GM18867 (cell line): ENCODE measurements at regions not wholly inside any gene's neighbourhood (a gene's known extent, or its start where the extent isn't known, plus 50 kb on each side); places are given as distances from the start of the nearest gene placed in this dataset.
"Not testable (repeated sequence)": the region's sequence is repeated elsewhere in the genome, so short reads cannot be mapped to it uniquely, and the experiment has no call there.

Experiments
- ATAC-seq: cut with Tn5 transposase; IDR thresholded peaks from one replicate; pipeline ENCODE4 v1.9.1; 2021; ENCODE audit warnings: mild to moderate bottlenecking, moderate library complexity; ENCODE audit not compliant: unreplicated experiment

GRCh38 chr2:103364177-103364576, 602.3 kb downstream of the TMEM182 start:
- ATAC-seq, result no peak

GRCh38 chr2:103365071-103365470, 603.2 kb downstream of the TMEM182 start:
- no peak for ATAC-seq

GRCh38 chr2:103367877-103368276, 606.0 kb downstream of the TMEM182 start:
- no peak for ATAC-seq

GRCh38 chr2:103383541-103383940, 621.7 kb downstream of the TMEM182 start:
- no peak for ATAC-seq

GRCh38 chr2:103386872-103387271, 625.0 kb downstream of the TMEM182 start:
- ATAC-seq, result no peak

- ATAC-seq, result no peak
Measured at GRCh38 chr2:103387888-103388287, 626.1 kb downstream of the TMEM182 start.

- ATAC-seq, result no peak
Measured at GRCh38 chr2:103396152-103396551, 634.3 kb downstream of the TMEM182 start.

- no peak for ATAC-seq
Measured at GRCh38 chr2:103401621-103402020, 639.8 kb downstream of the TMEM182 start.

- ATAC-seq, result no peak
Measured at GRCh38 chr2:103402336-103402735, 640.5 kb downstream of the TMEM182 start.

GRCh38 chr2:103402944-103403343, 641.1 kb downstream of the TMEM182 start:
- ATAC-seq, result no peak

GRCh38 chr2:103403388-103403787, 641.6 kb downstream of the TMEM182 start:
- ATAC-seq, result not testable (repeated sequence)

- no peak for ATAC-seq
Measured at GRCh38 chr2:103410221-103410620, 648.4 kb downstream of the TMEM182 start.

GRCh38 chr2:103419506-103419905, 657.7 kb downstream of the TMEM182 start:
- no peak for ATAC-seq

- ATAC-seq, result no peak
Measured at GRCh38 chr2:103423100-103423499, 661.3 kb downstream of the TMEM182 start.

- ATAC-seq, result no peak
Measured at GRCh38 chr2:103427567-103427966, 665.7 kb downstream of the TMEM182 start.

- ATAC-seq, result no peak
Measured at GRCh38 chr2:103430191-103430590, 668.4 kb downstream of the TMEM182 start.

- ATAC-seq, result no peak
Measured at GRCh38 chr2:103435010-103435409, 673.2 kb downstream of the TMEM182 start.

GRCh38 chr2:103437161-103437560, 675.3 kb downstream of the TMEM182 start:
- no peak for ATAC-seq

GRCh38 chr2:103445347-103445746, 683.5 kb downstream of the TMEM182 start:
- no peak for ATAC-seq

GRCh38 chr2:103448495-103448894, 686.7 kb downstream of the TMEM182 start:
- no peak for ATAC-seq

- ATAC-seq, result no peak
Measured at GRCh38 chr2:103451283-103451682, 689.5 kb downstream of the TMEM182 start.

GRCh38 chr2:103459283-103459682, 697.5 kb downstream of the TMEM182 start:
- no peak for ATAC-seq

- no peak for ATAC-seq
Measured at GRCh38 chr2:103462101-103462500, 700.3 kb downstream of the TMEM182 start.

- ATAC-seq, result no peak
Measured at GRCh38 chr2:103462712-103463111, 700.9 kb downstream of the TMEM182 start.
